H1 (cell line): ENCODE measurements at regions not wholly inside any gene's neighbourhood (a gene's known extent, or its start where the extent isn't known, plus 50 kb on each side); places are given as distances from the start of the nearest gene placed in this dataset.
"Not testable (repeated sequence)": the region's sequence is repeated elsewhere in the genome, so short reads cannot be mapped to it uniquely, and the experiment has no call there.

Experiments
- CTCF ChIA-PET: fragments of 300-600 bp; sonication (Branson Sonifier 250); formaldehyde crosslinking; loops from one replicate; lab custom pipeline; 2021; ENCODE audit not compliant: partially characterized antibody; lab: Charles Lee
- POLR2A ChIA-PET: fragments of 300-600 bp; sonication (Branson Sonifier 250); formaldehyde crosslinking; loops from one replicate; lab custom pipeline; 2021; ENCODE audit warnings: inconsistent platforms; ENCODE audit not compliant: partially characterized antibody; lab: Charles Lee
- DNase-seq, 2 experiments: peaks; one replicate each; pipeline versions ENCODE4 v3.0.0 to v3.0.0-alpha.2; 2010 to 2022; ENCODE audit warnings: low spot score in 2 of 2, low read depth in 1 of 2, mixed read lengths in 1 of 2
- FAIRE-seq: peaks from 2 replicates; lab custom pipeline; 2011; peaks lifted over from hg19 to GRCh38; lab: Jason Lieb, UNC
- H2AFZ ChIP-seq: 2 replicates; pipeline ENCODE4 v1.8.1; 2012; ENCODE audit warnings: low read length, inconsistent platforms
- H2AK5ac ChIP-seq: 2 replicates; pipeline ENCODE4 v1.6.1; 2013; ENCODE audit warnings: low read depth, low read length
- H2BK120ac ChIP-seq: replicated peaks from 2 replicates; pipeline ENCODE3; 2013; ENCODE audit warnings: low read depth, low read length, inconsistent platforms
- H2BK12ac ChIP-seq: 2 replicates; pipeline ENCODE4 v1.6.1; 2013; ENCODE audit warnings: low read depth, low read length
- H2BK15ac ChIP-seq: 2 replicates; pipeline ENCODE4 v1.6.1; 2013; ENCODE audit warnings: low read length
- H2BK20ac ChIP-seq: 2 replicates; pipeline ENCODE4 v1.6.1; 2013; ENCODE audit warnings: low read length
- H2BK5ac ChIP-seq: 2 replicates; pipeline ENCODE4 v1.6.1; 2013; ENCODE audit warnings: low read depth, low read length
- H3K14ac ChIP-seq: 2 replicates; pipeline ENCODE4 v1.6.1; 2013; ENCODE audit warnings: inconsistent platforms; ENCODE audit not compliant: insufficient read length
- H3K18ac ChIP-seq: 2 replicates; pipeline ENCODE4 v1.6.1; 2013; ENCODE audit warnings: low read length; ENCODE audit errors: extremely low read depth
- H3K23ac ChIP-seq: 2 replicates; pipeline ENCODE4 v1.6.1; 2013; ENCODE audit warnings: inconsistent platforms; ENCODE audit not compliant: insufficient read length
- H3K23me2 ChIP-seq: 2 replicates; pipeline ENCODE4 v1.6.1; 2013; ENCODE audit warnings: low read depth, low read length
- H3K27ac ChIP-seq: 2 replicates; pipeline ENCODE4 v1.6.1; 2011; ENCODE audit warnings: low read depth, low read length, inconsistent platforms
- H3K27me3 ChIP-seq, 4 experiments: replicated peaks in 1 of 4; 1 replicate in 1 of 4; 2 replicates in 3 of 4; pipeline versions ENCODE4 v1.6.1 to v1.8.1; 2011 to 2013; ENCODE audit warnings: low read length in 3 of 4, mild to moderate bottlenecking in 3 of 4, inconsistent platforms in 2 of 4, mixed read lengths in 2 of 4, moderate library complexity in 1 of 4; ENCODE audit not compliant: control insufficient read depth in 3 of 4, insufficient read depth in 3 of 4; ENCODE audit errors: extremely low read depth in 1 of 4
- H3K36me3 ChIP-seq, 4 experiments: 2 replicates each; pipeline versions ENCODE4 v1.6.1 to v1.8.1; 2011 to 2013; ENCODE audit warnings: mild to moderate bottlenecking in 4 of 4, low read length in 3 of 4, moderate library complexity in 2 of 4, control low read depth in 1 of 4, inconsistent platforms in 1 of 4; ENCODE audit not compliant: insufficient read depth in 4 of 4, control insufficient read depth in 2 of 4
- H3K4ac ChIP-seq: replicated peaks from 2 replicates; pipeline ENCODE3; 2013; ENCODE audit warnings: low read length, low read depth, mixed read lengths, inconsistent platforms; ENCODE audit not compliant: insufficient read length
- H3K4me1 ChIP-seq, 4 experiments: replicated peaks in 1 of 4; 1 replicate in 1 of 4; 2 replicates in 3 of 4; pipeline versions ENCODE4 v1.6.1 to v1.8.1; 2011 to 2013; ENCODE audit warnings: low read length in 3 of 4, inconsistent platforms in 2 of 4, mixed read lengths in 1 of 4; ENCODE audit not compliant: insufficient read depth in 4 of 4, control insufficient read depth in 3 of 4
- H3K4me2 ChIP-seq, 2 experiments: 2 replicates each; pipeline versions ENCODE4 v1.6.1 to v1.8.1; 2011 to 2013; ENCODE audit warnings: low read depth in 2 of 2, low read length in 2 of 2, control low read depth in 1 of 2, inconsistent platforms in 1 of 2, mild to moderate bottlenecking in 1 of 2; ENCODE audit not compliant: insufficient read depth in 1 of 2
- H3K4me3 ChIP-seq, 4 experiments: fragments of 200-600, 300-600 bp in 1 of 4; sonication (generic), shearing (Covaris generic), sonication (Bioruptor Twin) in 1 of 4; 2 replicates each; pipeline versions ENCODE4 v1.5.1 to v1.8.1; 2011 to 2016; ENCODE audit warnings: low read length in 4 of 4, low read depth in 3 of 4, control low read depth in 2 of 4, inconsistent platforms in 2 of 4, mild to moderate bottlenecking in 2 of 4, mixed read lengths in 1 of 4, moderate library complexity in 1 of 4; ENCODE audit not compliant: insufficient read depth in 2 of 4; ENCODE audit errors: extremely low read depth in 1 of 4
- H3K56ac ChIP-seq: replicated peaks from 2 replicates; pipeline ENCODE3; 2013; ENCODE audit warnings: low read depth, mild to moderate bottlenecking, mixed read lengths, low read length, inconsistent platforms; ENCODE audit not compliant: insufficient read length
- H3K79me1 ChIP-seq: 2 replicates; pipeline ENCODE4 v1.6.1; 2013; ENCODE audit warnings: low read depth, low read length, control low read depth
- H3K79me2 ChIP-seq, 2 experiments: 2 replicates each; pipeline versions ENCODE4 v1.6.1 to v1.8.1; 2012 to 2013; ENCODE audit warnings: low read length in 2 of 2, mild to moderate bottlenecking in 2 of 2, inconsistent platforms in 1 of 2; ENCODE audit not compliant: insufficient read depth in 2 of 2, control insufficient read depth in 1 of 2
- H3K9ac ChIP-seq, 4 experiments: replicated peaks in 1 of 4; 1 replicate in 1 of 4; 2 replicates in 3 of 4; pipeline versions ENCODE4 v1.6.1 to v1.8.1; 2011 to 2013; ENCODE audit warnings: low read depth in 3 of 4, low read length in 3 of 4, control low read depth in 2 of 4, mild to moderate bottlenecking in 2 of 4, moderate library complexity in 2 of 4, inconsistent platforms in 1 of 4; ENCODE audit errors: extremely low read depth in 1 of 4
- H3K9me3 ChIP-seq, 2 experiments: 2 replicates each; pipeline versions ENCODE4 v1.6.1 to v1.8.1; 2012 to 2013; ENCODE audit warnings: mild to moderate bottlenecking in 2 of 2, moderate library complexity in 2 of 2, control low read depth in 1 of 2, inconsistent platforms in 1 of 2, low read depth in 1 of 2, low read length in 1 of 2, mixed read lengths in 1 of 2; ENCODE audit not compliant: insufficient read depth in 2 of 2
- H4K20me1 ChIP-seq, 2 experiments: replicated peaks in 1 of 2; 2 replicates each; pipeline versions ENCODE3 to v1.8.1; 2011 to 2013; ENCODE audit warnings: inconsistent platforms in 2 of 2, low read length in 2 of 2, mild to moderate bottlenecking in 1 of 2; ENCODE audit not compliant: insufficient read depth in 2 of 2, control insufficient read depth in 1 of 2
- H4K5ac ChIP-seq: 2 replicates; pipeline ENCODE4 v1.6.1; 2013; ENCODE audit warnings: low read length, low read depth, mixed read lengths, inconsistent platforms; ENCODE audit not compliant: insufficient read length
- H4K8ac ChIP-seq: 2 replicates; pipeline ENCODE4 v1.8.0; 2013; ENCODE audit warnings: mild to moderate bottlenecking, moderate library complexity, low read length, inconsistent platforms; ENCODE audit not compliant: insufficient read depth; ENCODE audit errors: extremely low read depth
- H4K91ac ChIP-seq: replicated peaks from 2 replicates; pipeline ENCODE3; 2013; ENCODE audit warnings: low read length, mixed read lengths, inconsistent platforms; ENCODE audit not compliant: insufficient read length
- WGBS, 2 experiments: shearing (Covaris generic) in 1 of 2; methylation state at CpG; one replicate each; pipeline versions ENCODE4 v1.1.6 to v1.1.7; 2013 to 2015; ENCODE audit warnings: low lambda C conversion rate in 2 of 2, mixed read lengths in 2 of 2, inconsistent platforms in 1 of 2, low coverage in 1 of 2, missing lambda C conversion rate in 1 of 2; ENCODE audit not compliant: insufficient replicate concordance in 2 of 2, insufficient coverage in 1 of 2, insufficient read length in 1 of 2; ENCODE audit errors: extremely low coverage in 1 of 2, missing lambda C conversion rate in 1 of 2; 5-methylcytosine and 5-hydroxymethylcytosine counted together

GRCh38 chr4:177818392-177818791 is 376.2 kb upstream of the AGA start:
- H3K27ac ChIP-seq, H3K56ac ChIP-seq, DNase-seq, H3K4ac ChIP-seq, H2AK5ac ChIP-seq, POLR2A ChIA-PET, H2BK12ac ChIP-seq, CTCF ChIA-PET, H4K91ac ChIP-seq, H3K4me1 ChIP-seq, H2BK15ac ChIP-seq, H3K36me3 ChIP-seq, H3K79me1 ChIP-seq, H3K9ac ChIP-seq, H3K79me2 ChIP-seq, H2AFZ ChIP-seq, H4K5ac ChIP-seq, FAIRE-seq, H3K9me3 ChIP-seq, H3K23me2 ChIP-seq, H3K4me2 ChIP-seq, H3K14ac ChIP-seq, H3K27me3 ChIP-seq, H3K23ac ChIP-seq, H3K4me3 ChIP-seq, H3K18ac ChIP-seq, H2BK5ac ChIP-seq, H2BK20ac ChIP-seq, H2BK120ac ChIP-seq, H4K8ac ChIP-seq, H4K20me1 ChIP-seq: not testable (repeated sequence)
- WGBS, 2 experiments = 100% methylated on average over 4 of the region's 4 CpGs; no CpG with 5 or more reads in 1 of the 2 experiments
